HG02678 (cell line): ENCODE measurements at regions not wholly inside any gene's neighbourhood (a gene's known extent, or its start where the extent isn't known, plus 50 kb on each side); places are given as distances from the start of the nearest gene placed in this dataset.
"Not testable (repeated sequence)": the region's sequence is repeated elsewhere in the genome, so short reads cannot be mapped to it uniquely, and the experiment has no call there.

Experiments
- ATAC-seq: cut with Tn5 transposase; IDR thresholded peaks from one replicate; pipeline ENCODE4 v1.9.1; 2021; ENCODE audit warnings: mild to moderate bottlenecking, moderate library complexity; ENCODE audit not compliant: unreplicated experiment

DNA sequence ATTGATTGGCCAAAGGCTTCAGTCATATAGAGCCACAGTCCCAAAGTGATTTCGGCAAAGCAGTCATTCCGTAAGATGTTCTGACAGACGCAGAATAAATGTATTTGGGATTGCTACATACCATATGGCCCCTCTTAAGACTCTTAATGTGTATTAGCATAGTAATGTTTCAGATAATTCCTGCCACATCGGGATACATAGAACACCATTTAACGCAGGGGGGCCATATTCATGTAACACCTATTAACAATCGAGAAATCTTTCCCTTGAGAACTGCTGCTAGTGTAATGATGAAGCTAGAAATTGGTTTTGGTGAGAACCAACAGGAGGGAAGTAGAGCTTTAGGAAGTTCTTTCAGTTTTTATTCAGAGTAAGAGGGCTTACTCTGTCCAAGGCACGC lies 390.9 kb upstream of the SASH1 start:
- no peak for ATAC-seq

DNA sequence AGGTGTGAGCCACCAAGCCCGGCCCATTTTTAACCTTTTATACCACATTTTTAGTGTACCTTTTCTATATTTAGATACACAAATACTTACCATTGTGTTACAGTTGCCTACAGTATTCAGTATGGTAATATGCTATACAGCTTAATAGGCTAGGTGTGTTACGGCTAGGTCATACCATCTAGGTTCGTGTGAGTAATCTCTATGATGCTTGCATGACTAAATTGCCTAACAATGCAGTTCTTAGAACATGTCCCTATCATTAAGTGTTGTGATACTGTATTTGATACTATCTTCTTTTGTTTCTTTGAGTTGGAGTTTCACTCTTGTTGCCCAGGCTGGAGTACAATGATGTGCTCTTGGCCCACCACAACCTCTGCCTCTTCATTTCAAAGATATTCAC lies 387.7 kb upstream of the SASH1 start:
- ATAC-seq = no peak

DNA sequence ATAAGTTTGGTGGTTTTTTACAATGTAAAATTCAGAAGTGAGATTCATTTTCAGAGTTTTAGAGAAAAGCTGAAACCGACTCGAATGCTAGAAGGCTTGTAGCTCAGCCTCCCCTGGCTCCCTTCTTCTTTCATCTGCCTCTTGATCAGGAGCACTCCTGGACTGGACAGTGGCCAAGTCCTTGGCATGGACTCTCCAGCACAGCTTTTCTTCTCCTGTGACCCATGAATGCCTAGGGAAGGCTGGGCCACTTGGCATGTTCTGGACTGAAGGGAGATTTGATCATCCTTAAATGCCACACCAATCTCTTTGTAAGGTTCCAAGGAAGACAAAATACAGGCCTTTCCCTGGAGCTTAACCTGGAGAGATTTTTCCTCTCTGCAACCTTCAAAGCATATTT lies 384.0 kb upstream of the SASH1 start:
- ATAC-seq = no peak

DNA sequence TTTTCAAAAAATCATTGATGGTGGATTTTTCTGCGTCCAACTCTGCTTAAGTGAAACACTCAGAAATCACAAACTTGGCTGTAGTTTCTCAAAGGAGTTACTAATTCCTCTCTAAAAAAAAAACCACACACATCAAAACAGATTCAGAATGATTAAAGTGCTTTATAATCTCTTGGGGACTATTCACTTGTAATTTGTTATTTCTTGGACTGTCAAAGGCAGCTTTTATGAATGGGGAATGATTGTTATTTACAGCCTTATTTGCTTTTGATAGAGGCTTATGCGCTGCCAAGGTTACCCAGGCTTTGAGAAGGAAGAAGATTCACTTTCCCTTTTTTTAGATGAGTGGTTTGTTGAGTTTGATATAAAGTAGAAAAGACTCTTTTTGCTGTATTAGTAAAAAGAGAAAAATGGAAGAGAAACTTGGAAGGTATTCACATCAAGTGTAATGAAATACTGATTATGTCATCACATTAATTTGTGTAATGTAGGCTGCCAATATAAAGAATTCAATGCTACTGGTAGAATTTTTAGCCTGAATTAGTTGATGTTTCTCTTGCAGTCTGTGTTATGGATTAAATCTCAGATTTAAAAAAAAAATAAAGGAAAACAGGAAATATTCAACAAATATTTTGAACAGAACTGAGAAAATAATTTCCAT lies 381.0 kb upstream of the SASH1 start:
- ATAC-seq = no peak

DNA sequence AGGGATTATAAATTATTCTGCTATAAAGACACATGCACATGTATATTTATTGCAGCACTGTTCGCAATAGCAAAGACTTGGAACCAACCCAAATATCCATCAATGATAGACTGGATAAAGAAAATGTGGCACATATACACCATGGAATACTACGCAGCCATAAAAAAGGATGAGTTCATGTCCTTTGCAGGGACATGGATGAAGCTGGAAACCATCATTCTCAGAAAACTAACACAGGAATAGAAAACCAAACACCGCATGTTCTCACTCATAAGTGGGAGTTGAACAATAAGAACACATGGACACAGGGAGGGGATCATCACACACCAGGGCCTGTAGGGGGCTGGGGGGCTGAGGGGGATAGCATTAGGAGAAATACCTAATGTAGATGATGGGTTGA lies 377.2 kb upstream of the SASH1 start:
- ATAC-seq = not testable (repeated sequence)

DNA sequence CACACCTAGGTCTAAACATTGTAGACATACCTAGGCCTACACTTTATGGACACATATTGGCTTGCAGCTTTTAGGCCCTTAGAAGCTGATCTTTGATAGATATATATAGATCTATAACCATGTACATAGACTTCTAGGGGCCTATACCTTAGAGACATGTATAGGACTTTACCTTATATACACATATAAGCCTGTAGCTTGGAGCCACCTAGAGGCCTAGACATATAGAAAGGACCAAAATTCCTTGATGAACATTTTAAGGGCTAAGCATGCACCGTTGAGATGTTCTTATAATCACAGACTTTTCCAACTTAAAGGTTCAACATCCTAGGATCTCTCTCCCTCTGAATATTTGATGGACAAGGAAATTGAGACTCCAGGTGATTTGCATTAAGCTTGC lies 371.7 kb upstream of the SASH1 start:
- no peak for ATAC-seq

DNA sequence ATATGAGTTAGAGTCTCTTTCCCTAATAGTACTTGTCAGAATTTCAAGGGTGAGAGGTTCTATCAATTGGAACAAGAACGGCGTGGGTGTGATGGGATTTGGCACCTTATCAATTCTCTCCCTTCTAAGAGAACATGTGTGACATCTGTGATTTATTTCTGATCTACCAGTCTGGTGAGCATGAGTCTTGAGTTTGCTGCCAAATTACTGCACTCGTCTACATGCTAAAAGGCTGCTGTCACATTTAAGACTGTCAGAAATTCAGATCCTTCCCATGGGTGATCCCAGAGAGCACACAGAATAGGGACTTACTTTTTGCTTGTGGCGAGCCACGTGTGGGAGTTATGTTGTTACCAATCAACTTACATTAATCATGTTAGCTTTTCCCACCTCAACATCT lies 370.2 kb upstream of the SASH1 start:
- ATAC-seq = no peak

DNA sequence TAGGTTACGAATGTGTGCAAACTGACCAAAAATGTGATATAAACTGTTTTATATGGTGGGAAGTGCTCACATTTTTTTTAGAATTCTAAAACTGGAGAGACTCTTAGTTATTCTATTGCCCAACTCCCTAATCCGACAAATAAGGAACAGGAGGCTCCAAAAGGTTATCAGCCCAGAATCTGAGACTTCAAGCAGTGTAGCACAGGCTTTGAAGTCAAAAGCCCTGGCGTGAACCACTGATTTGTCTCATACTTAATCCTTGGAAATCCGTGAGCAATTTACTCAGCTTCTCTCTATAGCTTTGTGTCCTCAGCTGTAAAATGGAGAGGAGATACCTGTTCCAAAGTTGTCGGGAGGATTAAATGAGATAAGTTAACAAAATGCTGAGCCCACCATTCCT lies 368.8 kb upstream of the SASH1 start:
- ATAC-seq = no peak

DNA sequence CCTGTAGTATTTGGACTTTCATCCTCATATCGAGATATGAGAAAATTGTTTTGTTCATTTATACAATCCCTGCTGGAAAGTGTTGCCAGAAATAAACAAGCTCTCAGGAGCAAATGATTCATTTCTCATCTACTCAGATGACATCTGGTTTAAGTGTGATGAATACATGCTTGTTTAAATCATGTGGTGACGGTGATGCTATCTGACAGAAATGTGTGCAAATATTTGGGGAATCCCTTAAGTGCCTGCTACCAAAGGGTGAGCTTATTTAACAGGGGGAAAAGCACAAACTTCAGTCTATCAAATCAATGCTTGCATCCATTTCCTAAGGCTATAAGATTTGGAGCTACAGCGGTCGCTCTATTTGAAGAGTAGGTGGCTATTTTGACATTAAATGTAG lies 368.3 kb upstream of the SASH1 start:
- ATAC-seq = no peak

DNA sequence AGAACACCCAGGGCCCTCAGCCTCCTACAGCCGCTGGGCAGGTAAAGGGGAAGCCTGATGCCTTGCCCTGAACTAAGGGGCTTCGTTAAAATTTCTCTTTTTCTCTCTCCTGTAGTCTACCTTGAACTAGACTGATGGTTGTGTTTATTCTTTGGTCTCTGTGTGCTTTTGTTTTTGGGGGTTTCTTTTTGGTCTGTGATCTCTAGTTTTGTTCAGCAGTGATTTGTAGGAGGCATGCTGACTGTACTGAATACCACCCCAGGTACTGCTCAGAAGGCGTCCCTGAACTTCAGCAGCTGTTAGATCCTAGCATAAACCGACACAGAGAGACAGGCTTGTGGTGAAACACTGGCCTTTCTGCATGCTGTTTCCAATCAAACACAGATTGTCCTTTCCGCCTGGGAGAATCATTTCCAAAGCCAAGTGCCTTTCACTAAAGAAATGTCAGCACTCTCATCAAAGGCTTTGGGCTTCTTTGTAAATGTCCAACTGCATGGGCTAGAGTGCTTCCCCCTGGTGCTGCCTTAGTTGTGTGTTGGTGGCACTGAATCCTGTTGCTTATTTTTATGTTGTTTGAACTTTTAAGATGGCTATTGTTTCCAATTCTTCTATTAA lies 364.7 kb upstream of the SASH1 start:
- no peak for ATAC-seq

DNA sequence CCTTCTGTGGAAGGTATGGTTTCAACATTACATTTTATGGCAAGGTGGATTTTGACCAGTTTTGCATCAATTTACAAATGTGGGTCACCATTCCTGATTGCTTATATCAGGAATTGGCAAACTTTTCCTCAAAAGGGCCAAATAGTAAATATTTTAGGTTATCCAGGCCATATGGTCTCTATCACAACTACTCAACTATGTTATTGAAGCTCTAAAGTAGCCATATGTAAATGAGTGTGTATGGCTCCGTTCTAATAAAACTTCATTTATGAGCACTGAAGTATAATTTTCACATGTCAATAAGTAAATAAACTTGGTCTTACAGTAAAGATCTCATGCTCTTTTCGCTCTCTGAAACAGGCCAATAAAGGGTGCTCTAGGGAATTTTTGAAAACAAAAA lies 362.7 kb upstream of the SASH1 start:
- ATAC-seq = no peak

DNA sequence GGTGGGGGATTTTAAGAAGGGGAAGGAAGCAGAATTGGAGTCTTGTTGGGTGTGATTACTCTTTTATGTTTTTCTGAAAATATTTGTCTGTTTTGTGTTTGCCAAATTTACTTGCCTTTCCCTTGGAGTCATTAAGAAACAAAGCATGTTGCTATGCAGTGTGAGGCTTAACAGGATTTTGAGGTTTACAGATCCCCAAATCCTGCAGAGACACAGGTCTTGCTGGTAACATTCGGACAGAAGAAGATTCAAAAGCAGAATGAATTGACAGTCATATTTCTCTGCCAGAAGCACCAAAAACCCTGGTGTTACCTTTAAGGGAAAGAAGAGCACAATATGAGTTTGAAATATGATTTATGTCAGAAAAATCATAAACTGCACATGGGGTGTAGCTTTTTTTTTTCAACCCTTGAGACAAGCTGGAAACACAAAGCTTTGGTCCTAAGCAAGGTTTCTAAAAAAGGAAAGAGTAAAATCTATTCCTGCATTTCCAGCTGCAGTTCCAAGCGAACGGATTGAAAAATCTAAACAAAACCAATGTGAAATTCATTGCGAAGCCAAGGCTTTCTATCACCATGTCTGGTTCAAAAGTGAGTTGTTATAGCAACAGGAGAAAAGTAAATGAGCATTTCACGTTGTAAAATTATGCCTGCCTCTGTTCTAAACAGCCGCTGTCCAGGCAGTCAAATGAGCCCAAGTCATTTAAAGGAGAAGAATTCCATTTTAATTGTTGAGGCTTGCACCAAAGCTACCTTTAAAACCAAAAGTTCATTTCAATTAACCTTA lies 358.9 kb upstream of the SASH1 start:
- ATAC-seq = no peak

DNA sequence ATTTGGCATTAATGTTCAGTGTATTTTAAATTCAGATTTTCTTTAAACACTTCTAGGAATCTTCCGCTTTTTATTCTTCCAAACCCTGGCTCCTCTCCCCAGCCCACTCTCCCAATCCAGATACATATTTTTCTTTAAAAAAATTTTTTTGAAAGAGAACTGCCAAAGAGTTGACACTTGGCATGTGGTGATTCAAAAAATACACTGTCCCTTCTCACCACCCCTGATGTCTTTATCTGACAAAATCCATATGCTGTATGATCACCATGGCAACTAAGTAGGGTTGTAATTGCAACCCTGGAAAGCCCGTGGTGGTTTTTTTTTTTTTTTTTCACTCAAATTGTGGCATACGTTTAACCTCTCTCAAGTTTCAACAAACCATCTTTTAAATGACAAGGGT lies 355.8 kb upstream of the SASH1 start:
- no peak for ATAC-seq

DNA sequence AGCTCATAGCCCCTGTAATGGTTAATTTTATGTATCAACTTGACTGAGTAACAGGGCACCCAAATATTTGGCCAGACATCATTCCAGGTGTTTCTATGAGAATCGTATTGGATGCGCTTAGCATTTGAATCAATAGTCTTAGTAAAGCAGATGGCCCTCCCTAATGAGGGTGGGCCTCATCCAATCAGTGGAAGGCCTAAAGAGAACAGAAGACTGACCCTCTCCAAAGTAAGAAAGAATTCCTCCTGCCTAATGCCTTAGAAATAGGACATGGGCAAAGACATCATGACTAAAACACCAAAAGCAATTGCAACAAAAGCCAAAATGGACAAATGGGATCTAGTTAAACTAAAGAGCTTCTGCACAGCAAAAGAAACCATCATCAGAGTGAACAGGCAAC lies 352.5 kb upstream of the SASH1 start:
- ATAC-seq = no peak

DNA sequence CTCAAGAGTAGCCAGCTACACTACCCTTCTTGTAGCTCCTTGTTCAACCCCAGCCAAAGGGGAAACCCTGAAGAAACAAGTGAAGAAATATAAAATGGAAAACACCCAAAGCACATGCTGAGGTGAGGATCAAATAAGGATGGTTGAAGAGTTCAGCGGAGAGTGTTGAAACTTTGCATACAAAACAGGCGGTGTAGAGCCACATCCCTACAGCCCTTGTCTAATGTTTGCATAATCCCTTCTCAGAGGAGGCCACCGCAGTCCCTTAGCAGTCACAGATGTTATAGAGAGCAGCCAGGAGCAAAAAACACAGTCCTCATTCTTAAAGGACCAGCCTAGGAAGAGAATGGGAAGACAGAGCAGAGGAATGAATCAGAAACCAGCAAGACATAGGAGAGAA lies 350.7 kb upstream of the SASH1 start:
- ATAC-seq = no peak

DNA sequence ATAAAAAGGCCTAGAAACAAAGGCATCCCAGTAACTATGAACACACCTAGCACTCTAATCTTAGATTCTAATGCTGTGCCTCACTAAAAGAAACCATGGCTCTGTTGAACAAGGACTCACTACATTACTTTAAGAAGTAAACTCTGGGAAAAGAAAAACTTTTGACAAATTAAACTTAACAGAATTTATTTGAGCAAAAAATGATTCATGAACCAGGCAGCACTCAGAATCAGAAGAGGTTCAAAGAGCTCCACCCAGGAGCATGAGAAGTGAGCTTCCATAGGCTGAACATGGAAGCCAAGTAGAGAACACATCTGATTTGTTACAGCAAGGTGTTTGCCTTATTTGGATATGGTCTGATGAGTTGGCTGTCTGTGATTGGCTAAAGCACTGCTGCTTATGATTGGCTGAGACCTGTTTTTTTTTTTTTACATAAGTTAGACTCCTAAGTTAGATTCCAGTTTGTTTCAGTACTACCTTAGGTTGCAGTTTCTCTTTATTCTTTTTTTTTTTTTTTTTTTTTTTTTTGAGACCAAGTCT lies 343.6 kb upstream of the SASH1 start:
- ATAC-seq = no peak

DNA sequence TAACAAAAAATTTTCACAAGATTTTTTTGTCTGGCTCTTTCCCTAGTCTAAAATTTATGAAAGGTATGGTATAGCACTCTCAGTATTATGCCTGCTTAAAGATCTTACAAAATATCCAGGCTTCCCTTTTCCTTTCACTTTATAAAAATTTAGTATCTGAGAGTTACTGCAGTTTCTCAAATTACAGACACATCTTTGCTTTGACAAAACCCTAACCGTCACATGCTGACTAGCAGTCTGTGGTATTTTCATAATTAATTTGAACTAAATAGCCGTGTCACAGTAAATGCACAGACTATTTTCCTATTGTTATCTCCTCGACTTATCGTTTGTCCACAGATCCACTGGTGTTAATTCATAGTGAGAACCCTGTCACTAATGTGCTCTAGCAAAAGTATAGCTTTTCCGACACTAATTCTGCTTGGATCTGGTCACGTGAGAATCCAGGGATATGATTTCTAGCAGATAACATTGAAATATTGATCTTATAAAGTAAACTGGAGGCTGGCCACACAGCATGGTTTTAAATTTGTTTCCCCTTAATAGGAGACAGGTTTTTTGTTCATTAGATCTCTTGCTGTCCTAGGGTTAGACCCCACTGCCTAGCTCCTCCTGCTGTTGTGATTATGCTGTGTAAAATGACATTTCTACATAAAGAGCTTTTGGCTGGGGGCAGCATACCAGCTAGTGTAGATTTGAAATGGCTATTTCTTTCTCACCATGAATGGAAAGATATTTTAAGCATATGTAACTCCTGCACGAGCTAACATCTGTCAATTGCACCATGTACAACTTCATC lies 340.6 kb upstream of the SASH1 start:
- no peak for ATAC-seq

DNA sequence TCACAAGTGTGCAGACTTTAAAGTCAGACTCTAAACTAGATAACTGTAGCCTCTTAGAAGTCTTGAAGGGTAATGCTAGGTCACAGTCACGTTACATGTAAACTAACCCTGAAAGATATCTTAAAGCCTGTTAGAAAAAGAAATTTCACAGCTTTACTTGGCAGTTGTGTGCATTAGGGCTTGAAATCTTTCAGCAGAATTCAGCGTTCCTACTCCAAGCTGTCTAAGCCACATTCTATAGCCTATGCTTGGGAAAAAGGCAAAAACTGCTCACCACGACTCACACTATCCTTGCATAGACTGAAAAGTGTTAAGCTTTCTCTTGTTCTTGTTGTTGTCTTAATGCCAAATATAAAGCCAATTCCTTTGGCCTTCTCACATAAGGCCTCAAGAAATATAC lies 338.0 kb upstream of the SASH1 start:
- ATAC-seq = no peak

DNA sequence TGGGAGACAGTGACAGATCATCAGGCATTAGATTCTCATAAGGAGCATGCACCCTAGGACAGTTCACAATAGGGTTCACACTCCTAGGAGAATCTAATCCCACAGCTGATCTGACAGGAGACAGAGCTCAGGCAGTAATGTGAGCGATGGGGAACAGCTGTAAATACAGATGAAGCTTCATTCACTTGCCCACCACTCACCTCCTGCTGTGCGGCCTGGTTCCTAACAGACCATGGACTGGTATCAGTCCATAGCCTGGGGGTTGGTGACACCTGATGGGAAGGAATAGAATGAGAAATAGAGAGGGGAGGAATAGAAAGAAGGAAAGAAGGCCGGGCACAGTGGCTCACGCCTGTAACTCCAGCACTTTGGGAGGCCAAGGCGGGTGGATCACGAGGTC lies 336.8 kb upstream of the SASH1 start:
- no peak for ATAC-seq

DNA sequence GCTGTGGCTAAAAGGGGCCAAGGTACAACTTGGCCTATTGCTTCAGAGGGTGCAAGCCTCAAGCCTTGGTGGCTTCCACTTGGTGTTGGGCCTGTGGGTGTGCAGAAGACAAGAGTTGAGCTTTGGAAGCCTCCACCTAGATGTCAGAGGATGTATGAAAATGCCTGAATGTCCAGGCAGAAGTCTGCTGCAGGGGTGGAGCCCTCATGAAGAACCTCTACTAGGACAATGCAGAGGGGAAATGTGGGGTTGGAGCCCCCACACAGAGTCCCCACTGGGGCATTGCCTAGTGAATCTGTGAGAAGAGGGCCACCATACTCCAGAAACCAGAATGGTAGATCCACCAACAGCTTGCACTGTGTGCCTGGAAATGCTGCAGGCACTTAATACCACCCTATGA lies 332.1 kb upstream of the SASH1 start:
- not testable (repeated sequence) for ATAC-seq

DNA sequence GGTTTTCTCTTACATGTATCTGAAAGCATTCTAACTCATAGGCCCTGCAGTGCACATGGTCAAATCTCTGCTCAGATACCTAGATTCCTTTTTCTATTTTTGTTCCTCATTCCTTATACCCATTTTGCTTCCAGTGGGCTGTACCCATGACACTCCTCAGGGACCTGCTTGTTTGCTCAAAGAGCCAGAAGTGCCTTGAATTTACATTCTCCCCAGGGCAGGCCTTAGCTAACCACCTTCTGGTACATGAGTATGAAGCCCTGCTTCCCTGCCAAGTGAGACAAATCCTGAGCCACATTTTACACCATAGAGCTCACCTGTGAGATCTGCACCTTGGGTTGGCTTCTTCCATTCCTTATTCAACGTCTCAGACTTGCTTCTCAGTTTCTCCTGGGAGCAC lies 326.6 kb upstream of the SASH1 start:
- ATAC-seq = no peak
